ENCODE measurements at regions not wholly inside any gene's neighbourhood (a gene's known extent, or its start where the extent isn't known, plus 50 kb on each side); places are given as distances from the start of the nearest gene placed in this dataset.

- Histone ChIP-seq H3K36me3 (ENCODE audit: insufficient read depth, low read length) (no peaks in the 10 kb centered on the region), H3K4me1 (ENCODE audit: insufficient read depth, low read length) (no peaks in the 10 kb centered on the region), H3K9me3 (ENCODE audit: control insufficient read depth, insufficient read depth, low read length) (no peaks in the 10 kb centered on the region), H3K9ac (ENCODE audit: low read depth, low read length) (no peak overlapping the region)
Measured at GRCh38 chr12:88801227-88802095, 221.2 kb upstream of the KITLG start.

DNA sequence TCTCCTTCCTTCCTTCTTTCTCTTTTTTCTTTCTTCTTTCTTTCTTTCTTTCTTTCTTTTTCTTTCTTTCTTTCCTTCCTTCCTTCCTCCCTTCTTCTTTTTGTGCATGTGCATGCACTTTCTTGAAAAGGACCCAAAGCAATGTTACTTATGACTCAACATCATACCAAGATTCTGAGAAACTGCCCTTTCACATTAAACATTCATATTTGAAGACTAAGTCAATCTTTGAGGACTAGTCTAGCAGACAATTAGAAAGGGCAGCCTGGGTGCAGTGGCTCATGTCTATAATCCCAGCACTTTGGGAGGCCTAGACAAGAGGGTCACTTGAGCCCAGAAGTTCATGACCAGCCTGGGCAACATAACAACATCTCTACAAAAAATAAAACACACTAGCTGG, 212.8 kb upstream of the KITLG start:
- H3K9ac ChIP-seq (ENCODE audit: low read depth, low read length) = no peak overlapping the region
- no peaks in the 10 kb centered on the region for H3K4me1 ChIP-seq (ENCODE audit: insufficient read depth, low read length)
- peaks cover 17% of the 10 kb centered on the region for H3K9me3 ChIP-seq (ENCODE audit: control insufficient read depth, insufficient read depth, low read length)
- no peaks in the 10 kb centered on the region for H3K36me3 ChIP-seq (ENCODE audit: insufficient read depth, low read length)

DNA sequence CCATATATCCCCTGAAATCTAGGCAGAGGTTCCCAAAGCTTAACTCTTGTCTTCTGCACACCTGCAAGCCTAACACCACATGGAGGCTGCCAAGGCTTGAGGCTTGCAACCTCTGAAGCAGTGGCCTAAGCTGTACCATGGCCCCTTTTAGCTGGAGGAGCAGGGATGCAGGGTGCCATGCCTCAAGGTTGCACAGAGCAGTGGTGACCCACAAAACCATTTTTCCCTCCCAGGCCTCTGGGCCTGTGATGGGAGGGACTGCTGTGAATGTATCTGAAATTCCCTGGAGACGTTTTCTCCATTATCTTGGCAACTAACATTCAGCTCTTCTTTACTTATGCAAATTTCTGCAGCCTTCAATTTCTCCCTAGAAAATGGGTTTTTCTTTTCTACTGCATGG, 210.0 kb upstream of the KITLG start:
- Histone ChIP-seq H3K9ac (ENCODE audit: low read depth, low read length) (no peak overlapping the region), H3K4me1 (ENCODE audit: insufficient read depth, low read length) (no peaks in the 10 kb centered on the region), H3K36me3 (ENCODE audit: insufficient read depth, low read length) (no peaks in the 10 kb centered on the region), H3K9me3 (ENCODE audit: control insufficient read depth, insufficient read depth, low read length) (peaks cover 17% of the 10 kb centered on the region)

DNA sequence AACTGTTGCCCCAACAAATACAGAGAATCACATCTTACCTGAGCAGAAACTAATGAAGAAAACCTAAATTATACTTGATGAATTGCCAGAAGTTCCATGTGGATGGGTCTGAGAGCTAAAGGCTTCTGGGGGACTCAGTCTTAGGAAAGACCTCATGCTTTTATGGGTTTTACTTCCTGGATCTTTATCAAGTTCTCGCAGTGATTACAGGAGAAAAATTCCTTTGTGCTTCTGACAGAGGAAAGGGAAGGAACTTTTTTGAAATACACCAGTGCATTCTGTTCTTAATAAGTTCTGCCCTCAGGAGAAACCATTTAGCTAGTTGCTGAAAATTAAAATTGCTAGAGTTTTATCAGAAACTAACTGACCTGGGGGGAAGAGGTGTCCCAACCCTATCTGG, 203.9 kb upstream of the KITLG start:
- Histone ChIP-seq H3K4me1 (ENCODE audit: insufficient read depth, low read length) (no peaks in the 10 kb centered on the region), H3K9me3 (ENCODE audit: control insufficient read depth, insufficient read depth, low read length) (peaks cover 2% of the 10 kb centered on the region; the same call in 1 of the 2 replicates), H3K9ac (ENCODE audit: low read depth, low read length) (no peak overlapping the region), H3K36me3 (ENCODE audit: insufficient read depth, low read length) (no peaks in the 10 kb centered on the region)

DNA sequence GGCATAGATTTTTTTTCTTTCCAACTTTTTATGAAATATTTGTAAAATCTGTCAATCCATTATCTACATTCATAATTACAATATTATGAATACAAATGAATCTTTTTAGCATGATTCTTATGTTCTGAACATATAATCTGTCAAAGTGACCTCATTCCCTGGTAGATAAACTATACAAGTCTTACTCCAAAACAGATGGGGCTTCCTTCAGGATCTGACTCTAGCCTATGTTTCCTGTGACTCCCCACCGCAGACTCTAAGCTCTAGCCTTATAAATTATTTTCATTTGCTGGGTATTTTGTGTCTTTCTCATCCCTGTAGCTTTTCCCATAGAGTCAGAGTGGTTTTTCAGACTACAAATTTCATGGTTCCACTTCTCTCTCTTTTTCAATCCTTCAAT, 202.1 kb upstream of the KITLG start:
- Histone ChIP-seq H3K4me1 (ENCODE audit: insufficient read depth, low read length) (no peaks in the 10 kb centered on the region), H3K9ac (ENCODE audit: low read depth, low read length) (no peak overlapping the region), H3K9me3 (ENCODE audit: control insufficient read depth, insufficient read depth, low read length) (no peaks in the 10 kb centered on the region), H3K36me3 (ENCODE audit: insufficient read depth, low read length) (no peaks in the 10 kb centered on the region)

DNA sequence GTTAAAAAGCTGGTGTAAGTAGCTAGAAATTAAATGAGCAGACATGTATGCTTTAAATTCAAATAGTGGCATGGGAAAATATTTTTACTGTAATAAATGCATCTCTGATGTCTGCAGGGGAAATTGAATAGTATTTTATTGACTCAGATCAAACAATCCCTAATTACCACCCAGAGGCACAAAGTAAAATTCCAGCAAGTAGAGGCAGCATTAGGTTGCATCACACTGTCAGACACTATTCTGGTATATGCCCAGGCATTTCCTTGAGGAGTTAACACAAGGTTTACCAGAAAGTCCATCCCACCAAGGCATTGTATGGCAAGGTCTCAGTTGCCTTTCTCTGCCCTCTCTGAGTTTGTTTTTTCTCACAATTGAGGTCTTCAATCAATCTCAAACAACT, 201.6 kb upstream of the KITLG start:
- Histone ChIP-seq H3K36me3 (ENCODE audit: insufficient read depth, low read length) (no peaks in the 10 kb centered on the region), H3K9ac (ENCODE audit: low read depth, low read length) (no peak overlapping the region), H3K9me3 (ENCODE audit: control insufficient read depth, insufficient read depth, low read length) (no peaks in the 10 kb centered on the region), H3K4me1 (ENCODE audit: insufficient read depth, low read length) (no peaks in the 10 kb centered on the region)

DNA sequence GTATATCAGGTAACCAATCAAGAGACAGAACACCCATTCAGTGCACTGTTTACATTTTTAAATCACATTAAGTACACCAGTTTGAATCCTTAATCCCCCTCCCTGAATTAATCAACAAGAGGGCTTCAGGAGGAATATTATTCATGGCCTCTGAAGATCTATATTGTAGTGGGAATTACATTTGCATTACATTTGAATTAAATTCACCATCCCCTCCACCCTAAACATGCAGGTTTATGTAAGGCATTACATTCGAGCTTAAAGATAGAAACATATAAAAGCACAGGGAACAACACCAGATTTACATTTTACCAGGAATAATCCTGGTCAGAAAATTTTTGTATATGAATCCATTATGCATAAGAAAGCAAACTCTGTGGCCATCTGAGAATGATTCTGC, 197.8 kb upstream of the KITLG start:
- H3K4me1 ChIP-seq (ENCODE audit: insufficient read depth, low read length) = no peaks in the 10 kb centered on the region
- H3K9ac ChIP-seq (ENCODE audit: low read depth, low read length) = no peak overlapping the region
- no peaks in the 10 kb centered on the region for H3K9me3 ChIP-seq (ENCODE audit: control insufficient read depth, insufficient read depth, low read length)
- H3K36me3 ChIP-seq (ENCODE audit: insufficient read depth, low read length) = no peaks in the 10 kb centered on the region

- no peaks in the 10 kb centered on the region for H3K36me3 ChIP-seq (ENCODE audit: insufficient read depth, low read length)
- H3K9ac ChIP-seq (ENCODE audit: low read depth, low read length) = no peak overlapping the region
- no peaks in the 10 kb centered on the region for H3K9me3 ChIP-seq (ENCODE audit: control insufficient read depth, insufficient read depth, low read length)
- no peaks in the 10 kb centered on the region for H3K4me1 ChIP-seq (ENCODE audit: insufficient read depth, low read length)
Measured at GRCh38 chr12:88775742-88776151, 195.5 kb upstream of the KITLG start.

- no peaks in the 10 kb centered on the region for H3K4me1 ChIP-seq (ENCODE audit: insufficient read depth, low read length)
- no peaks in the 10 kb centered on the region for H3K36me3 ChIP-seq (ENCODE audit: insufficient read depth, low read length)
- H3K9ac ChIP-seq (ENCODE audit: low read depth, low read length) = no peak overlapping the region
- no peaks in the 10 kb centered on the region for H3K9me3 ChIP-seq (ENCODE audit: control insufficient read depth, insufficient read depth, low read length)
Measured at GRCh38 chr12:88767699-88768098, 187.4 kb upstream of the KITLG start.

- H3K9ac ChIP-seq (ENCODE audit: low read depth, low read length) = no peak overlapping the region
- H3K36me3 ChIP-seq (ENCODE audit: insufficient read depth, low read length) = no peaks in the 10 kb centered on the region
- no peaks in the 10 kb centered on the region for H3K9me3 ChIP-seq (ENCODE audit: control insufficient read depth, insufficient read depth, low read length)
- no peaks in the 10 kb centered on the region for H3K4me1 ChIP-seq (ENCODE audit: insufficient read depth, low read length)
Measured at GRCh38 chr12:88764781-88765480, 184.7 kb upstream of the KITLG start.

DNA sequence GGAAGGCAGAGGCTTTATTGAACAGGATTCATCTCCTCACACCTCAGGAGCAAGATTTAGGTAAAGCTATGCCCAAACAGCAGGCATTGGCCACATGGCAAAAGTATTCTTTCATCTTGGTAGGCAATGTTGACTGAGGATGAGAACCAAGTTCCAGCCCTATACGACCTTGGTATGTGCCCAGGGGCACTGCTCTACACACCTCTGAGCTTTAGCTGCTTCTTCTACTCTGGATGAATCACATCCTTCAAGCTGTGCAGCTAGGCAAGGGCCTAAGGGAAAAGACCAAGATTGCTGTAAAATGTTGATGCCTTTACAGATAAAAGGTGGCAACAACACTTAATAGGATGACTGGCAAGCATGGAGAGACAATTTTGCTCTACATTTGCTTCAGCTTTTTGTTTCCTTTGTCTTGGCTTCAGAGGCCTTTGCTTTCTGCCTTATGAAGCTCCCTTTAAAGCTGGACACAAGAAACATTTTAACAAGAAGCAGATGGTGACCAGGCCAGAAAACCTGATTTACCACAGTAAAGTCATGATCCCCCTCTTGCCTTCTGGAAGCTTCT, 183.3 kb upstream of the KITLG start:
- no peaks in the 10 kb centered on the region for H3K36me3 ChIP-seq (ENCODE audit: insufficient read depth, low read length)
- no peak overlapping the region for H3K9ac ChIP-seq (ENCODE audit: low read depth, low read length)
- no peaks in the 10 kb centered on the region for H3K4me1 ChIP-seq (ENCODE audit: insufficient read depth, low read length)
- H3K9me3 ChIP-seq (ENCODE audit: control insufficient read depth, insufficient read depth, low read length) = no peaks in the 10 kb centered on the region

GRCh38 chr12:88758176-88758575, 177.9 kb upstream of the KITLG start:
- Histone ChIP-seq H3K36me3 (ENCODE audit: insufficient read depth, low read length) (no peaks in the 10 kb centered on the region), H3K4me1 (ENCODE audit: insufficient read depth, low read length) (no peaks in the 10 kb centered on the region), H3K9me3 (ENCODE audit: control insufficient read depth, insufficient read depth, low read length) (no peaks in the 10 kb centered on the region), H3K9ac (ENCODE audit: low read depth, low read length) (no peak overlapping the region)

- no peaks in the 10 kb centered on the region for H3K4me1 ChIP-seq (ENCODE audit: insufficient read depth, low read length)
- H3K36me3 ChIP-seq (ENCODE audit: insufficient read depth, low read length) = no peaks in the 10 kb centered on the region
- H3K9me3 ChIP-seq (ENCODE audit: control insufficient read depth, insufficient read depth, low read length) = no peaks in the 10 kb centered on the region
- no peak overlapping the region for H3K9ac ChIP-seq (ENCODE audit: low read depth, low read length)
Measured at GRCh38 chr12:88756917-88757316, 176.6 kb upstream of the KITLG start.

DNA sequence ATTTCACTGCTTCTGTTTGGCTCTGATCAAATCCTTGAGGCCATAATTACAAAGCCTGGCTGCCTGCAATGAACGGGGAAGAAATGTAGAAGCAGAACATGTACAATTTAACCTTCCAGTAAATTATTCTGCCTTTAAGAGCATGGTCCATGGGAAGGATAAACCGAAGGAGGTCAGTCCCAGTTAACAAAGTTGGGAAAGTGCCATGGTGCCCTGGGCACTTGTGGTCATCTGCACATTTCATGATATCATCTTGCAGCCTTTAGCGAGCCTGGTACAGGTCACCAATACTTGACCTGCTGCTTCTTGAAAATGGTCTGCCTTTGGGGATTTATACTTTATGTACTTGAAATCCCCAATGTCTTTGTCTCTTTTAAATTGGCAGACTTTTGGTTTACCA, 175.9 kb upstream of the KITLG start:
- Histone ChIP-seq H3K4me1 (ENCODE audit: insufficient read depth, low read length) (no peaks in the 10 kb centered on the region), H3K9ac (ENCODE audit: low read depth, low read length) (no peak overlapping the region), H3K36me3 (ENCODE audit: insufficient read depth, low read length) (no peaks in the 10 kb centered on the region), H3K9me3 (ENCODE audit: control insufficient read depth, insufficient read depth, low read length) (no peaks in the 10 kb centered on the region)

DNA sequence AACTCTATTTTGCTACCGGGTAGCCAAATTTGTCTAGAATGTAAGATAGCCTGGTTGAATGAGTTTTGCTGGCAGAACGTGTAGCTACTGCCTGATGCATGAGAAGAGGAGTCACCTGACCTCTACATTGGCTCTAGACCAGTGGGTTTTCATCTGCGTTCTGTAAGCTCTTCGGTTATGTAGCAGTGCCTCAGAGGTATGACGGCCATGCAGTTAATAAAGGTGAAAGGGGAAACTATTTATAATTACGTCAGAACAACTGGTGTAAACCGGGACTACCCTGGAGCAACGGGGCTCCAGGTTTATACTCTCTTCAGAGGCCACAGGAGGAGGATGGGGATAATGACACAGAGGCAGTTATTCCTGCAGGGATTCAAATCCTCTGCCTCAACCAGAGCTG, 173.4 kb upstream of the KITLG start:
- H3K9me3 ChIP-seq (ENCODE audit: control insufficient read depth, insufficient read depth, low read length) = no peaks in the 10 kb centered on the region
- H3K9ac ChIP-seq (ENCODE audit: low read depth, low read length) = no peak overlapping the region
- H3K36me3 ChIP-seq (ENCODE audit: insufficient read depth, low read length) = no peaks in the 10 kb centered on the region
- no peaks in the 10 kb centered on the region for H3K4me1 ChIP-seq (ENCODE audit: insufficient read depth, low read length)
